Posterior cingulate gyrus (tissue), 11 donors: ENCODE measurements at regions not wholly inside any gene's neighbourhood (a gene's known extent, or its start where the extent isn't known, plus 50 kb on each side); places are given as distances from the start of the nearest gene placed in this dataset.

Experiments
- DNase-seq, 10 donors: peaks; one replicate each; pipeline versions ENCODE4 v3.0.0 to v3.0.0-alpha.2; 2020 to 2021; ENCODE audit warnings: mixed read lengths in 3 of 10
- intact Hi-C: fragments of 100-400 bp; cut with DNase I; formaldehyde crosslinking; loops from one replicate; pipeline ENCODE4 v1.15.1; 2023

- intact Hi-C loops: loop anchor here (10.0 kb wide), 1 partner anchor 185 kb away; the partner anchor contains the start of gene ETS2
These were observed 183.6 kb downstream of the ETS2 start for GRCh38 chr21:38989379-38989744.

DNA sequence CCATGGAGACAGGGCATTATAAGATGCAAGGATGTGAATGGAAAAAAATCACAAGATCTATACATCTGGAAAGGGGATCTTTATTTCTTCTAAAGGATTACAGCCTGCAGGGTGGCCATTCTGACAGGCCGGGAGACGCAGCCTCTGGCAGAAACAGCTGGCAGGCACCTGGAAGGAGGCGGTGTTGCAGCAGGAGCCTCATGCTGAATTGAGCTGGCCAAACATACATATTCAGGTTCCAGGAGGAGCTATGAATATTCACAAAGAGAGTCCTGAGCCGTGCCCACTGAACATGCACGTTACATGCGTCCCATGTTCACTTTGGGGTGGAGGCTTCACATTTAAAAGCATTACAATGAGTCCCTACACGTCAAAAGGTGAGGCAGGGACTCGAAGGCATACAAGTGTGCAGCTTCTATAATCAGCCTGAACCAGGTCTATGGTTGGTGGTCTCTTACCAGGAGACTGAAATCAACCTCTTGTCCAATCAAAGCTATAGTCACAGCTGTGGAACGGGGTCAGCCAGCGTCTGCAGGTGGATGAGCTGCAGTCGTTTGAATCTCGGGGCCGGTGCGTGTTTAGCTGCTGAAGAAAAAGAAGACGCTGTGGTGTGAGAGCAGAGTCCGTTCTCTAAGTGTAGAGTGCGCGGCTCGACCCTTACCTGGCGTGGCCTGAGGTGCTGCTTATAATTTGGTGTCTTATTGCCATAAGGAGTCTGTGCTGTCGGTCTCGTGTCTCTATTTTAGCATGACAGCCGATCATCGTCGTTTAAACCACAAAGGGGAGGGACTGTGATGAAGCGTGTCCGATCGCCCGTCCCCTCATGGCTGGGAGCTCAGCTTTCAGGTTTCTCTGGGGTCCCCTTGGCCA is 183.0 kb downstream of the ETS2 start:
- intact Hi-C loops: loop anchor here (10.0 kb wide), 1 partner anchor 184 kb away; the partner anchor contains the start of gene ETS2
- no peak for DNase-seq

More at GRCh38 chr21:38989379-38989744, 183.6 kb downstream of the ETS2 start:
- DNase-seq: no peak

GRCh38 chr21:38987633-38988508 is 182.1 kb downstream of the ETS2 start:
- intact Hi-C loops: loop anchor here (10.0 kb wide), 1 partner anchor 183 kb away; the partner anchor contains the start of gene ETS2
- DNase-seq: no peak

DNA sequence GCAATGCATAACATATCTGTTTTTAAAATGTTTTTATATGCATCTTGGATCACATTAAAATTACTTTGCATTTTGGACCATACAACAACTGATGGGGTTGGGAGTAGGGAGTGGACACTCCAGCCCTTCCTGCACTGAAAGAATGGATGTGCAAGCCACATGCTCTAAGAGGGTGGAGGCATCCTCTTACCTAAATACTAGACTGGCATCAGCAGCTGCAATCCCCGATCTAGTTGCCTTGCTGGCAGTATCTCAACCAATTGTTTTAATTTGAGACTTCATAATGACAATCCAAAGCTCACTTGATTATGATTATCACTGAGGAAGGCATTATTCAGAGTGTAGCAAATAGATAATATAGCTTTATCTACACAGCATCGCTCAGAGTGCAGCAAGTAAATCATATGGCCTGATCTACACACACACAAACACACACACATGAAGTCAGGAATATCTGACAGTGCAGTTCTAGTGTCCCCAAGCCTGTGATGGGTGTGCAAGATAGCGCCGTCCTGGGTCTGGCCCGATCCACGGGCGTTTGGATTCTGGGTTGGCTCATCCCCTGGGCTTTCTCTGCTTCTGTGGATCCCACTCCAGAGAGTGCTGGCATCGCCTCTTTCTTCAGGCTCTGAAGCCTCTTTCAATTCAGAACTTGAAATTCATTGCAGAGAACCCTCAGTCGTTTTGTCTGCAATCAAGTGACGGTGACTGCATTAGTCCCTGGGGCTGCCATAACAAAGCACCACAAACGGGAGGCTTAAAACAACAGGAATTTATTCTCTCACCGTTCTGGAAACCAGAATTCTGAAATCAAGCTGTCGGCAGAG is 181.3 kb downstream of the ETS2 start:
- DNase-seq: no peak
- intact Hi-C loops: loop anchor here (10.0 kb wide), 1 partner anchor 182 kb away; the partner anchor contains the start of gene ETS2

GRCh38 chr21:38986406-38986805 is 180.7 kb downstream of the ETS2 start:
- intact Hi-C loops: loop anchor here (10.0 kb wide), 1 partner anchor 182 kb away; the partner anchor contains the start of gene ETS2
- DNase-seq: no peak

DNA sequence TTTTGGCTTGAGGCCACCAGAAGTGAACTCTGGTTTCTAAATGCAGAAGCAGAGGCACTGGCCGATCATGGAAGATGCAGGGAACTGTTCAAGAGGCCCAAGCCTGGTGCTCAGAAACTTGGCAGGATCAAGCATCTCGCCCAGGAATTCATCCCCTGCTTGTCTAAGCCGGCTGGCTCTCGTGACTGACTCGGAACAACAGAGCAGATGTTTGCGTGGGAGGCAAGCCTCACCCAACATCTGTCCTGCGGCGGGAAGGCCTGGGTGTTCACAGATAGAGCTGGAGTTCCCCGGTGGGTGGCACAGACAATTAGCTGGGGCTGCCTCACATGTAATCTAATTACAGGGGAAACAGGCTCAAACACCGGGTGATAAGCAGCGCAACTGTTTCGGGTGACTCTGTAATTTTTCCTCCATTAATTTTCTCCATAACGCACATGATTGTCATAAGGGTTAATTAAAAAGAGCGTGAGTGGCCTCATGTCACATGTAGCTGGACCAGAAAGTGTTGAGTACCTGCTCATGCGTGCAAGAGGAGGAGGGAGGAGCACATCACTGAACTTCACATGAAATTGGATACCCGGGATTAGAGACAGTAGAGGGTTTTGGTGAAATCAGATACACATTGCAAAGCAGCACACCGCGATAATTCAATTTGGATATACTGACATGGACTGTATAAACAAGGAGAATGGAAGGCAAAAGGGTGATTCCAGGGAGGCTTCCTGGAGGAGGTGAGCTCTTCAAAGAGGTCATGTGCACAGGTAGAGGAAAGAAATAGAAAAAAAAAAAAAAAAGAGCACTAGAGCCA is 180.0 kb downstream of the ETS2 start:
- intact Hi-C loops: loop anchor here (10.0 kb wide), 1 partner anchor 181 kb away; the partner anchor contains the start of gene ETS2
- peak in 1 of 10 donors; percentile 85 for DNase-seq

GRCh38 chr21:38984982-38985567 is 179.3 kb downstream of the ETS2 start:
- DNase-seq: no peak
- intact Hi-C loops: loop anchor here (10.0 kb wide), 1 partner anchor 180 kb away; the partner anchor contains the start of gene ETS2

- DNase-seq: no peak
- intact Hi-C loops: loop anchor here (10.0 kb wide), 1 partner anchor 180 kb away; the partner anchor contains the start of gene ETS2
These were observed 178.8 kb downstream of the ETS2 start for GRCh38 chr21:38984568-38984967.

DNA sequence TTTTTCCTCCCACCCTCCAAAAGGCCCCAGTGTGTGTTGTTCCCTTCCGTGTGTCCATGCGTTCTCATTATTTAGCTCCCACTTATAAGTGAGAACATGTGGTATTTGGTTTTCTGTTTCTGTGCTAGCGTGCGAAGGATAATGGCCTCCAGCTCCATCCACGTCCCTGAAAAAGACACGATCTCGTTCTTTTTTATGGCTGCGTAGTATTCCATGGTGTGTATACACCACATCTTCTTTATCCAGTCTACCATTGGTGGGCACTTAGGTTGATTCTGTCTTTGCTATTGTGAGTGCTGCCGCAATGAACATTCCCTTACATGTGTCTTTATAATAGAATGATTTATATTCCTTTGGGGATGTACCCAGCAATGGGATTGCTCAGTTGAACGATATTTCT is 177.8 kb downstream of the ETS2 start:
- intact Hi-C loops: loop anchor here (10.0 kb wide), 1 partner anchor 179 kb away; the partner anchor contains the start of gene ETS2
- no peak for DNase-seq

- no peak for DNase-seq
- intact Hi-C loops: loop anchor here (10.0 kb wide), 1 partner anchor 178 kb away; the partner anchor contains the start of gene ETS2
These were observed 177.1 kb downstream of the ETS2 start for GRCh38 chr21:38982804-38983203.

DNA sequence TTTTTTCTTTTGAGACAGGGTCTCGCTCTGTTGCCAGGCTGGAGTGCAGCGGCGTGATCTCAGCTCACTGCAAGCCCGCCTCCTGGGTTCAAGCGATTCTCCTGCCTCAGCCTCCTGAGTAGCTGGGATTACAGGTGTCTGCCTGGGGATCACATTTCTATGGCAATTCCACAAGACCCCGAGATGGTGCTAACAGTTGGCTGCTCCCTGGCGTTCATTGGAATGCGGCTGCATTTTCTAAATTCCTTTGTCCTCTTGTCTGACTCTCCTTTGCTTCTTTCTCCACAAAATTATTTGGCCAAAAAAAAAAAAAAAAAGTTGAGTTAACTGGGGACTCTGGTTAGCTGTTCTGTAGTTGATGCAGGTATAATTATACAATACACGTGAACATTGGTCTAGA is 176.4 kb downstream of the ETS2 start:
- intact Hi-C loops: loop anchor here (10.0 kb wide), 1 partner anchor 177 kb away; the partner anchor contains the start of gene ETS2
- DNase-seq: peak in 1 of 10 donors; percentile 20

- intact Hi-C loops: loop anchor here (10.0 kb wide), 1 partner anchor 176 kb away; the partner anchor contains the start of gene ETS2
- DNase-seq: peak in 1 of 10 donors; percentile 48
These were observed 174.9 kb downstream of the ETS2 start for GRCh38 chr21:38980416-38981313.

DNA sequence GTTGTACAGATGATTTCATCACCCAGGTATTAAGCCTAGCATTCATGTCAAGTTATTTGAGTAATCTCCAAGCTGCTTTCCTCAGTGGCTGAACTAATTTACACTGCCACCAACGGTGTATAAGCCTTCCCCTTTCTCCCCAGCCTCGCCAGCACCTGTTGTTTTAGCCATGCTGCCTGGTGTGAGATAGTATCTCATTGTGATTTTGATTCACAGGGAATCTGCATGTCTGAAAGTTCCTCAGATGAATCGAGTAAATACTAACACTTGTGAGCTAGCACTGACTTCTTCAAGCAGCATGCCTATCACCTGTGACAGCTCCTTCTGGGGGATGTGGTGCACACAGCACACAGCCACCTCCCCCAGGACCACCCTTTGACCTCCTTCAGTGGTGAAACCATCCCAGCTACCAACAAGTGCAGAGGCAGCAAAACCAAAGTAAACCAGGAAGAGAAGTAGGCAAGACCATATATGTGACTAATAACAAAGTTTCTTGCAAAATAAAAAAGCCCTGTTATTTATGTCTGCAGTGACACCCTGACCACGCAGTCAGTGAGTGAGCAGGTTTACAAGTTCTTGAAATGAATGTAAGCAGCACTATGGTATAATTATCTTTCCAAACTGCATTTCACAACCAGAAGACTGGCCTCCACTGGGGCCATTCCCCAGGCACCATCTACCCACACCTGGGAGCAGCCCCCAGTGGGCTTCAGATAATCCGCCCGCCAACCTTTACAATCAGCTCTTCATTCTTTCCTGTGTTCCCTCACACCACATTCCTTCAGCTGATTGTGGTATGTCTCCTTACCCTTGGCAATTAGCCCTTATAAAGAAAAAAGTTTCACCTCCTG is 173.8 kb downstream of the ETS2 start:
- intact Hi-C loops: loop anchor here (10.0 kb wide), 1 partner anchor 175 kb away; the partner anchor contains the start of gene ETS2
- peak in 1 of 10 donors; percentile 34 for DNase-seq

DNA sequence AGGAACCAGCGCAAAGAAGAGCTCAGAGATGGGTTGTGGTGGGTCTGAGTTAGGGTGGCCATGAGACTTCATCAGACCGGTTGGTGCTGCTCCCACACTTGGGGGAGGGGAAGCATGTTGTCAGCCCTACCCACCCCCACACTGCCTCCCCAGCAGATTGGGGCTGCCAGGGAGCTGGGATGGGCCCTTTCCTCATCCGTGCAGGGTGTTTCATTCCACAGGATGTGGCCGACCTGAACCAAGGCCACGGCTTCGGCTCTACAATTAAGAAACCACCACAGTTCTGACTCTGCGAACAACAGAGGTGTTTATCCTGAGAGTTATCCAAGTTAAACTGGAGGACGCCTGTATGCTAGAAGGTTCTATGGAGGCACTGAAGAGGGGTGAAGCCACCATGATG is 171.2 kb downstream of the ETS2 start:
- intact Hi-C loops: no loop called here
- peak in 1 of 10 donors; percentile 69 for DNase-seq

- DNase-seq: no peak
- intact Hi-C loops: no loop called here
These were observed 167.8 kb downstream of the ETS2 start for GRCh38 chr21:38973552-38973951.

DNA sequence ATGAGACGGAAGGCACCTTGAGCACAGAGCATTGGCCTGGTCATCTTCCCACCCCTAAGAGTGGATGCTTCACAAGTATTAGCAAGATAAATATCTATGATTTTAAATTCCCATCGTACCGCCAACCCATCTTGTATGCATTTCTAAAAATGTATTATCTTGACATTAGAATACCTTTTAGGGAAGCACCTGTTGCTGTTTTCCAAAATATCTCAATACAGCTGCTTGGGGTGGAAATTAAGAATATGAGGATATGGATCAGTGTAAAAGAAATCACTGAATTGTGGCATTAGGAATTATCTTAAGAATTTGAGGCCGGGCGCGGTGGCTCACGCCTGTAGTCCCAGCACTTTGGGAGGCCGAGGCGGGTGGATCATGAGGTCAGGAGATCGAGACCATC is 166.3 kb downstream of the ETS2 start:
- intact Hi-C loops: no loop called here
- no peak for DNase-seq
